Stimulated activated memory B cell treated with anti-CD40 and anti-IgM and Interleukin-4, amounts not matched to agents 10 μg/mL and 1 μg/mL and 100 μg/mL, for 72 hours (primary cell): ENCODE measurements at regions not wholly inside any gene's neighbourhood (a gene's known extent, or its start where the extent isn't known, plus 50 kb on each side); places are given as distances from the start of the nearest gene placed in this dataset.

ENCODE experiments used
- ATAC-seq: fragments of 150-1000 bp; cut with Tn5 transposase; 2 replicates; pipeline ENCODE4 v1.10.0; 2021
- H3K27ac Mint-ChIP-seq: one replicate; pipeline ENCODE4 v1.8.0; 2022; ENCODE audit warnings: mild to moderate bottlenecking, mixed read lengths
- H3K27me3 Mint-ChIP-seq: one replicate; pipeline ENCODE4 v1.8.0; 2022; ENCODE audit warnings: mixed read lengths
- H3K36me3 Mint-ChIP-seq: one replicate; pipeline ENCODE4 v1.8.0; 2022; ENCODE audit warnings: mixed read lengths
- H3K4me1 Mint-ChIP-seq: one replicate; pipeline ENCODE4 v1.8.0; 2022; ENCODE audit warnings: mixed read lengths
- H3K4me3 Mint-ChIP-seq: one replicate; pipeline ENCODE4 v1.8.0; 2022; ENCODE audit warnings: mild to moderate bottlenecking, moderate library complexity, mixed read lengths
- H3K9me3 Mint-ChIP-seq: one replicate; pipeline ENCODE4 v1.8.0; 2022; ENCODE audit warnings: mixed read lengths

DNA sequence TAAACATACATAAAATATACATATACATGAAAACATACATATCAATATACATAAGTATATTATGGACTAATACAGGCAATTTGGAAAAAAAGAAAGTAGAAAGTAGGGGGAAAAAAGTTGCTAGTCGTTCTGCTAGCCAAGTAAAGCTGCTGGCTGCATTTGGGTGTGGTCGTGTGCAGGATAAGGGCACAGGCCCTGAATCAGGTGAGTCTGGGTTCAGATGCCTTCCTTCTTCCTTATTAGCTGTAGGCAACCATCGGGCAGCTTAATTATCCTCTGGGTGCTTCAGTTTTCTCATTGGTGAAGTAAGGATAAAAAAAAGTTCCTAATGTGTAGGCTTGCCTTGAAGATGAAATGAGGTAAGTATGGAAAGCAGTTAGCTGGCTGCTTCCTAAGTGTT, 59.2 kb upstream of the SPRY4 start:
- H3K36me3 Mint-ChIP-seq = no peaks in the 10 kb centered on the region
- no peak overlapping the region for H3K4me3 Mint-ChIP-seq
- no peaks in the 10 kb centered on the region for H3K4me1 Mint-ChIP-seq
- no peak overlapping the region for H3K27ac Mint-ChIP-seq
- peaks cover 9% of the 10 kb centered on the region for H3K27me3 Mint-ChIP-seq
- H3K9me3 Mint-ChIP-seq = no peaks in the 10 kb centered on the region
- ATAC-seq = no peak

DNA sequence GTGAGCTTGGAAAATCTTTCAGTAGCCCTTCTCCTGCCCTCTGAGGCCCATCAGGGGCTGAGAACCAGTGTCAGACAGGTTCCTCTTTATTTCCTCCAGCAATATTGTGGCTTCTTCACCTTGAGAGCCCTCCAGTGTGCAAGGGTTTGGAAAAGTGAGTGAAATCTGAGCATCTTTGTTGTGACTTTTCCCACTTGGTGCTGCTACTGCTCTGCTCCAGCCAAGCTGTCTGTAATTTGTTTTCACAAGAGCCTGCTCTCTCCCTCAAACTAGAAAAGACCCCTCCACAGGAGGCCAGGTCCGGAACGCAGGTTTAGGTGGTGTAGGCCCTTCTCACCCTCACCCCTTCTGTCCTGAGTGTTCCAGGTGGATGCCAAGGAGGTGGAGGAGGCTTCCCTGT, 57.4 kb upstream of the SPRY4 start:
- Mint-ChIP-seq H3K4me3 (no peak overlapping the region), H3K27ac (no peak overlapping the region), H3K9me3 (no peaks in the 10 kb centered on the region), H3K27me3 (peaks cover 9% of the 10 kb centered on the region), H3K4me1 (no peaks in the 10 kb centered on the region), H3K36me3 (no peaks in the 10 kb centered on the region)
- ATAC-seq = no peak

DNA sequence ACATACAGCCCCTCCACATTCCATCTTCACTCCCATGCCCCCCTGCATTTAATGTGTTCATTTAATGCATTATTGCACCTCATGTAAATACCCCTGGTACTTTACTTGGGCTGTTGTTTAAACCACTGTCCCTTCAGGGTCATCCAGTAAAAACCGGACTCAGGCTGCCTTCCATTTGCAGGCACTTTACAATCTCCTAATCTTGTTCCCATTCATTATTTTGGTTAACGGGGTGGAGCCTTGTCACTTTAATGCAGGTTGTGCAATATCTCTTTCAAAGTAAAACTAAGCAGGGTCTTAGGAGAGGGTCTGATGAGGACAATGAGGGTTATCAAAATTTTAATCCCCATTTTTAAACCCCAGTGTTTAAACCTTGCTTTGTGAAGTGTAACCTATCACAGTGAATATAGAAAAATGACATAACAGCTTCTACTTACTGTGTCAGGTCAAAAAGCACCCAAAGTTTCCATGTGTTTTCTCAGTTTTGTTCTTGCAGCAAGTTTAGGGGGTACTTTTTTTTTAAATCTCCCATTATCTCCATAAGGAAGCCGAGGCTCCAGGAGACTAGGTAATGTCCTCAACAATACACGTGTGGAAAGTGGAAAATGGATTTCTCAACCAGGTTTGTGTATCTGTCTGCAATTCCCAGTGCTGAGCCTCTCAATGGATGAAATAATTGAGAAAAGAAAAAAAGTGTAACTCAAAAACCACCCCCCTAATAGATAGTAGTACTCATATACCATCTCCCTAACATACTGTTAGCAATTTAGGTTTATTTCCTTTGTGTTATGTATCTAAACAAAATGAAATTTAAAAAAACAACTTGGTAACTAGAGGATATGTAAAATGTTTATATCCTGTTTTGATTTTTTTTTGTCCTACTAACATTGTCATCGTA, 54.2 kb upstream of the SPRY4 start:
- H3K36me3 Mint-ChIP-seq = no peaks in the 10 kb centered on the region
- H3K4me1 Mint-ChIP-seq = no peaks in the 10 kb centered on the region
- H3K9me3 Mint-ChIP-seq = no peaks in the 10 kb centered on the region
- no peak for ATAC-seq
- H3K4me3 Mint-ChIP-seq = no peak overlapping the region
- H3K27ac Mint-ChIP-seq = no peak overlapping the region
- H3K27me3 Mint-ChIP-seq = no peaks in the 10 kb centered on the region

DNA sequence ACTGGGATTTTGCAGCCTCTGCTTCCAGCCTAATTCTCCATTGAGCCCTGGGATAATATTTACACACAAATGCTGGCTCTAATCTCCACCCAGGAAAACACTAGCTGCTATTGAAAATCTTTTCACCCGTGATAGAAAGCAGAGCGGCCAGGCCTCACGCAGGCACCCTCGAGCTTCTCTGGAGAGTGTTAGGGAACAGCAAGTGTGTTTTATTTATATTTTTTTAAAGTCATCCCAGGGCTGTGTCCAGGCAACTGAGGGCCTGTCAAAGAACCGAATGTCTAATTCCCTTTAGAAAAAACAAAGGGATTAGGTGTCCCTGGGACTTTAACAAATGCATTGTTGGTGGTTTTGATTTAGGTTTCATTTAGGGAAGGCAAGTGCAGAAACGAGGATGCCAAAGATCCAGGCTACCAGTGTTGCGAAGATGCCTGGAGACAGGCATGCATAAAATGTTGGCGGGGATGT, 51.2 kb upstream of the SPRY4 start:
- no peaks in the 10 kb centered on the region for H3K9me3 Mint-ChIP-seq
- H3K27ac Mint-ChIP-seq = no peak overlapping the region
- peaks cover 4% of the 10 kb centered on the region for H3K27me3 Mint-ChIP-seq
- H3K36me3 Mint-ChIP-seq = no peaks in the 10 kb centered on the region
- ATAC-seq = no peak
- H3K4me3 Mint-ChIP-seq = no peak overlapping the region
- H3K4me1 Mint-ChIP-seq = no peaks in the 10 kb centered on the region
